HCT116 (cell line): ENCODE measurements at regions not wholly inside any gene's neighbourhood (a gene's known extent, or its start where the extent isn't known, plus 50 kb on each side); places are given as distances from the start of the nearest gene placed in this dataset.

ENCODE experiments used
- ATAC-seq: fragments of 200-7000 bp; cut with Tn5 transposase; 2 replicates; pipeline ENCODE4 v1.9.1; 2020; ENCODE audit warnings: mild to moderate bottlenecking, moderate library complexity
- BruUV-seq: library from RNA; stranded (reverse); fragments of 400-500 nt; replicated peaks from 2 replicates; lab custom pipeline; 2021; lab: Mats Ljungman, UMichigan
- CTCF ChIA-PET: fragments of 300-600 bp; sonication (Branson Sonifier 250); formaldehyde crosslinking; loops from one replicate; lab custom pipeline; 2021; ENCODE audit warnings: antibody characterized with exemption; lab: Charles Lee
- POLR2A ChIA-PET: fragments of 300-600, 350-600 bp; sonication (Branson Sonifier 250); formaldehyde crosslinking; loops from one replicate; lab custom pipeline; 2021; ENCODE audit warnings: antibody characterized with exemption; lab: Charles Lee
- RAD21 ChIA-PET, 2 experiments: fragments of 300-600 bp; sonication (Branson Sonifier 250); formaldehyde crosslinking; loops; one replicate each; lab custom pipeline; 2023; ENCODE audit warnings: low total read pairs in 2 of 2; ENCODE audit not compliant: uncharacterized antibody in 2 of 2, unreplicated experiment in 2 of 2, low non-redundant PET in 1 of 2; lab: Charles Lee
- DNase-seq: peaks from one replicate; pipeline ENCODE4 v3.0.0-alpha.2; 2010; ENCODE audit warnings: low read depth, low spot score
- H2AFZ ChIP-seq: fragments of 200-600 bp; shearing (Covaris generic), sonication (generic); 2 replicates; pipeline ENCODE4 v1.6.1; 2017; ENCODE audit warnings: low read depth, mixed run types, mixed read lengths, antibody characterized with exemption, low read length; ENCODE audit not compliant: poor library complexity, severe bottlenecking
- H3K27ac ChIP-seq: 2 replicates; pipeline ENCODE4 v1.5.1; 2012; ENCODE audit warnings: low read depth, low read length
- H3K27me3 ChIP-seq: fragments of 200-600 bp; sonication (generic); 2 replicates; pipeline ENCODE4 v1.6.1; 2016; ENCODE audit warnings: mixed run types, low read length, mixed read lengths; ENCODE audit not compliant: insufficient read depth
- H3K36me3 ChIP-seq, 2 experiments: fragments of 200-500 bp in 1 of 2; fragments of 200-600 bp in 1 of 2; sonication (Bioruptor generic) in 1 of 2; sonication (generic) in 1 of 2; 2 replicates each; pipeline versions ENCODE4 v1.5.1 to v1.6.1; 2014 to 2016; ENCODE audit warnings: low read length in 2 of 2, inconsistent platforms in 1 of 2, mixed read lengths in 1 of 2, mixed run types in 1 of 2; ENCODE audit not compliant: insufficient read depth in 2 of 2, control insufficient read depth in 1 of 2
- H3K4me1 ChIP-seq, 2 experiments: fragments of 200-600 bp in 1 of 2; sonication (generic) in 1 of 2; 2 replicates each; pipeline versions ENCODE4 v1.5.1 to v1.6.1; 2012 to 2017; ENCODE audit warnings: low read length in 2 of 2, inconsistent platforms in 1 of 2, mild to moderate bottlenecking in 1 of 2, mixed read lengths in 1 of 2, mixed run types in 1 of 2, moderate library complexity in 1 of 2; ENCODE audit not compliant: insufficient read depth in 2 of 2, control insufficient read depth in 1 of 2
- H3K4me2 ChIP-seq: fragments of 200-600 bp; sonication (generic); 2 replicates; pipeline ENCODE4 v1.6.1; 2017; ENCODE audit warnings: mixed run types, low read length, mixed read lengths
- H3K4me3 ChIP-seq, 2 experiments: fragments of 200-600 bp in 1 of 2; sonication (generic) in 1 of 2; replicated peaks in 1 of 2; 2 replicates each; pipeline ENCODE4 v1.5.1; 2011 to 2016; ENCODE audit warnings: low read length in 2 of 2, control low read depth in 1 of 2, low read depth in 1 of 2, mild to moderate bottlenecking in 1 of 2, mixed read lengths in 1 of 2, mixed run types in 1 of 2
- H3K79me2 ChIP-seq: fragments of 200-600 bp; sonication (generic); 2 replicates; pipeline ENCODE4 v1.6.1; 2017; ENCODE audit warnings: mild to moderate bottlenecking, mixed run types, low read length, moderate library complexity, mixed read lengths; ENCODE audit not compliant: insufficient read depth
- H3K9ac ChIP-seq: fragments of 200-600 bp; sonication (generic); 2 replicates; pipeline ENCODE4 v1.6.1; 2016; ENCODE audit warnings: low read length, mixed read lengths
- H3K9me2 ChIP-seq: fragments of 200-600 bp; sonication (generic), shearing (Covaris generic); 2 replicates; pipeline ENCODE4 v1.6.1; 2017; ENCODE audit warnings: mixed run types, mild to moderate bottlenecking, moderate library complexity; ENCODE audit not compliant: insufficient read depth
- H3K9me3 ChIP-seq, 2 experiments: fragments of 200-500 bp in 1 of 2; fragments of 200-600 bp in 1 of 2; sonication (Bioruptor generic) in 1 of 2; sonication (generic) in 1 of 2; 2 replicates each; pipeline ENCODE4 v1.6.1; 2014 to 2017; ENCODE audit warnings: low read length in 2 of 2, mixed read lengths in 2 of 2, inconsistent platforms in 1 of 2, low read depth in 1 of 2, mild to moderate bottlenecking in 1 of 2, mixed run types in 1 of 2, moderate library complexity in 1 of 2; ENCODE audit not compliant: control insufficient read depth in 1 of 2, insufficient read depth in 1 of 2
- H4K20me1 ChIP-seq: fragments of 200-600 bp; sonication (generic), shearing (Covaris generic); 2 replicates; pipeline ENCODE4 v1.6.1; 2017; ENCODE audit warnings: mixed run types, mild to moderate bottlenecking, moderate library complexity; ENCODE audit not compliant: insufficient read depth
- ATF3 ChIP-seq: IDR thresholded peaks from 2 replicates; pipeline ENCODE4 v1.6.1; 2012
- EGR1 ChIP-seq: IDR thresholded peaks from 2 replicates; pipeline ENCODE4 v1.6.1; 2012; ENCODE audit warnings: low read depth
- ELF1 ChIP-seq: IDR thresholded peaks from 2 replicates; pipeline ENCODE4 v1.6.1; 2012; ENCODE audit warnings: low read depth, borderline replicate concordance
- EZH2 ChIP-seq: fragments of 200-600 bp; sonication (generic); IDR thresholded peaks from 2 replicates; pipeline ENCODE4 v1.6.1; 2017; ENCODE audit warnings: antibody characterized with exemption, mixed run types
- FOSL1 ChIP-seq: IDR thresholded peaks from 2 replicates; pipeline ENCODE4 v1.6.1; 2012; ENCODE audit warnings: low read depth
- JUND ChIP-seq: IDR thresholded peaks from 2 replicates; pipeline ENCODE4 v1.6.1; 2012
- POLR2A ChIP-seq: IDR thresholded peaks from 2 replicates; pipeline ENCODE4 v1.7.0; 2011; ENCODE audit warnings: borderline replicate concordance; ENCODE audit not compliant: insufficient read depth, insufficient read length; ENCODE audit errors: extremely low read depth
- POLR2AphosphoS5 ChIP-seq: IDR thresholded peaks from 2 replicates; pipeline ENCODE4 v1.6.1; 2011; ENCODE audit warnings: mild to moderate bottlenecking, low read depth, low read length, moderate library complexity
- RAD21 ChIP-seq: IDR thresholded peaks from 2 replicates; pipeline ENCODE4 v1.6.1; 2012; ENCODE audit warnings: low read depth, mild to moderate bottlenecking
- SIN3A ChIP-seq: IDR thresholded peaks from 2 replicates; pipeline ENCODE4 v1.6.1; 2012; ENCODE audit warnings: low read depth
- TCF7L2 ChIP-seq: IDR thresholded peaks from 2 replicates; pipeline ENCODE4 v1.7.0; 2011; ENCODE audit warnings: borderline replicate concordance, inconsistent platforms; ENCODE audit not compliant: insufficient read depth, insufficient read length; ENCODE audit errors: extremely low read depth
- ZBTB33 ChIP-seq: IDR thresholded peaks from 2 replicates; pipeline ENCODE4 v1.6.1; 2011; ENCODE audit warnings: mild to moderate bottlenecking, low read length, moderate library complexity; ENCODE audit not compliant: insufficient replicate concordance; ENCODE audit errors: extremely low read depth
- ZFX ChIP-seq: fragments of 450-650 bp; IDR thresholded peaks from 2 replicates; pipeline ENCODE4 v1.6.1; 2017
- ZNF274 ChIP-seq: fragments of 200-500 bp; sonication (Bioruptor generic); IDR thresholded peaks from 2 replicates; pipeline ENCODE4 v1.6.1; 2014; ENCODE audit warnings: mild to moderate bottlenecking, low read depth, low read length, inconsistent platforms
- intact Hi-C: fragments of 100-400 bp; cut with micrococcal nuclease; formaldehyde crosslinking; loops from 2 replicates; pipeline ENCODE4 v1.10.0; 2022

- Histone ChIP-seq H3K27me3 (no peaks in the 10 kb centered on the region), H3K9me2 (no peaks in the 10 kb centered on the region), H3K4me1 (peaks cover 0 to 15% of the 10 kb centered on the region in 2 experiments; a peak in 2 of 4 replicates), H2AFZ (no peak overlapping the region), H3K79me2 (no peaks in the 10 kb centered on the region), H3K36me3 (no peaks in the 10 kb centered on the region), H3K27ac (no peak overlapping the region), H3K9ac (no peak overlapping the region), H3K4me2 (no peak overlapping the region), H3K4me3 (no peak overlapping the region), H4K20me1 (no peaks in the 10 kb centered on the region), H3K9me3 (no peaks in the 10 kb centered on the region)
- no peak for TF ChIP-seq TCF7L2
- no peak for TF ChIP-seq JUND
- TF ChIP-seq ATF3: no peak
- TF ChIP-seq ZFX: no peak
- no peak for TF ChIP-seq SIN3A
- TF ChIP-seq POLR2AphosphoS5: no peak
- no peak for TF ChIP-seq ZBTB33
- DNase-seq (no peak), ATAC-seq (no peak)
- ChIA-PET RAD21 (no interaction called here), CTCF (no interaction called here), POLR2A (no interaction called here)
- intact Hi-C loops: no loop called here
- no TSS peak for BruUV-seq
These were observed 63.2 kb upstream of the EED start for GRCh38 chr11:86181379-86181778.

- no peak overlapping the region for H3K4me3 ChIP-seq
- no peaks in the 10 kb centered on the region for H3K9me3 ChIP-seq
- no peaks in the 10 kb centered on the region for H3K79me2 ChIP-seq
- no peak overlapping the region for H3K9ac ChIP-seq
- no peak for TF ChIP-seq RAD21
- TF ChIP-seq ELF1: no peak
- TF ChIP-seq EGR1: no peak
- TF ChIP-seq SIN3A: no peak
- no peak for TF ChIP-seq ZBTB33
- no peak for TF ChIP-seq ZNF274
- TF ChIP-seq FOSL1: no peak
- TF ChIP-seq TCF7L2: no peak
- TF ChIP-seq POLR2A: no peak
- no peak for TF ChIP-seq EZH2
- BruUV-seq: no TSS peak
- H3K27me3 ChIP-seq: no peaks in the 10 kb centered on the region
- H3K27ac ChIP-seq: no peak overlapping the region
- H4K20me1 ChIP-seq: no peaks in the 10 kb centered on the region
- no peak for DNase-seq
- ChIA-PET RAD21 (no interaction called here), POLR2A (no interaction called here), CTCF (no interaction called here)
- peaks cover 0 to 15% of the 10 kb centered on the region in 2 experiments; a peak in 2 of 4 replicates for H3K4me1 ChIP-seq
- no peak for ATAC-seq
- intact Hi-C loops: no loop called here
- H3K4me2 ChIP-seq: no peak overlapping the region
- H3K9me2 ChIP-seq: no peaks in the 10 kb centered on the region
- H2AFZ ChIP-seq: no peak overlapping the region
- no peaks in the 10 kb centered on the region for H3K36me3 ChIP-seq
These were observed 63.7 kb upstream of the EED start for GRCh38 chr11:86180851-86181250.
